Transverse colon (tissue), 3 donors: ENCODE measurements at regions not wholly inside any gene's neighbourhood (a gene's known extent, or its start where the extent isn't known, plus 50 kb on each side); places are given as distances from the start of the nearest gene placed in this dataset.

Experiments used
- CTCF ChIP-seq, 5 experiments: fragments of 200-600 bp in 3 of 5; fragments of 450-650 bp in 2 of 5; sonication (generic) in 3 of 5; IDR thresholded peaks; 1 replicate in 2 of 5; 2 replicates in 3 of 5; pipeline ENCODE4 v1.5.1; 2016 to 2017; ENCODE audit warnings: antibody characterized with exemption in 5 of 5, inconsistent platforms in 3 of 5, mild to moderate bottlenecking in 2 of 5, moderate library complexity in 1 of 5
- EP300 ChIP-seq: sonication (generic); formaldehyde crosslinking; IDR thresholded peaks from one replicate; pipeline ENCODE4 v1.6.1; 2017; ENCODE audit warnings: antibody characterized with exemption, low read depth
- POLR2A ChIP-seq: fragments of 450-650 bp; IDR thresholded peaks from one replicate; pipeline ENCODE4 v1.6.1; 2016; ENCODE audit warnings: antibody characterized with exemption, mild to moderate bottlenecking, moderate library complexity

- no peak for TF ChIP-seq CTCF (IDR thresholded peaks at IDR 0.05)
- TF ChIP-seq EP300, result no peak
- TF ChIP-seq POLR2A, result no peak
These were observed 125.8 kb upstream of the SLIT3 start for GRCh38 chr5:169426784-169427183.
